GM12872 (cell line): ENCODE measurements at regions not wholly inside any gene's neighbourhood (a gene's known extent, or its start where the extent isn't known, plus 50 kb on each side); places are given as distances from the start of the nearest gene placed in this dataset.

Experiments used
- CTCF ChIP-seq: IDR thresholded peaks from 3 replicates; pipeline ENCODE4 v1.5.1; 2011; ENCODE audit warnings: low read depth, mild to moderate bottlenecking, low read length, moderate library complexity; ENCODE audit not compliant: insufficient read depth

GRCh38 chr12:71223139-71223538 is 65.3 kb upstream of the TSPAN8 start:
- no peak for TF ChIP-seq CTCF

- no peak for TF ChIP-seq CTCF
Observed at GRCh38 chr12:71222436-71222835, 64.6 kb upstream of the TSPAN8 start.

- TF ChIP-seq CTCF = no peak
Observed at GRCh38 chr12:71220260-71220659, 62.5 kb upstream of the TSPAN8 start.

GRCh38 chr12:71219224-71219623 is 61.4 kb upstream of the TSPAN8 start:
- no peak for TF ChIP-seq CTCF

GRCh38 chr12:71218616-71219015 is 60.8 kb upstream of the TSPAN8 start:
- TF ChIP-seq CTCF = no peak

- TF ChIP-seq CTCF = peak; percentile 47
Observed at GRCh38 chr12:71216725-71217579, 59.2 kb upstream of the TSPAN8 start.

- TF ChIP-seq CTCF = no peak
Observed at GRCh38 chr12:71214511-71215285, 56.9 kb upstream of the TSPAN8 start.
